Glomerular visceral epithelial cell (primary cell): ENCODE measurements at regions not wholly inside any gene's neighbourhood (a gene's known extent, or its start where the extent isn't known, plus 50 kb on each side); places are given as distances from the start of the nearest gene placed in this dataset.

Experiments
- DNase-seq: peaks from one replicate; pipeline ENCODE4 v3.0.0-alpha.2; 2016; ENCODE audit errors: extremely low spot score

- peak; percentile 92 for DNase-seq
These were observed 96.2 kb upstream of the ARAP3 start for GRCh38 chr5:141778206-141778605.

DNA sequence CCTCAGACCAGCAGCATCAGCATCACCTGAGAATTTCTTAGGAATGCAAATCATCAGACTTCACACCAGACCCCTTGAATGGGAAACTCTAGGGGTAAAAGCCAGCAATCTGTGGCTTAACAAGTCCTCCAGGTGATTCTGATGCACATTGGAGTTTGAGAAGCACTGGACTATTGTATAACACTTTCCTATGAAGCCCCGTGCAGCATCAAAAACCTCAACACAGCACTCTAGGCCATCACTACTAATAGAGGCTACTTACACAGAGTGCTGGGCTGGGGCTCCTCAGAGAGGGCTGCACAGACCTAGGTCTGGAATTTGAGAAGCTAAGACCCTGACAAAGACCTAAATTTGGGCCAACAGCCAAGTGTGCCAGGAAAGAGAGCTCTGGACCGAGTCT, 95.7 kb upstream of the ARAP3 start:
- DNase-seq = no peak

DNA sequence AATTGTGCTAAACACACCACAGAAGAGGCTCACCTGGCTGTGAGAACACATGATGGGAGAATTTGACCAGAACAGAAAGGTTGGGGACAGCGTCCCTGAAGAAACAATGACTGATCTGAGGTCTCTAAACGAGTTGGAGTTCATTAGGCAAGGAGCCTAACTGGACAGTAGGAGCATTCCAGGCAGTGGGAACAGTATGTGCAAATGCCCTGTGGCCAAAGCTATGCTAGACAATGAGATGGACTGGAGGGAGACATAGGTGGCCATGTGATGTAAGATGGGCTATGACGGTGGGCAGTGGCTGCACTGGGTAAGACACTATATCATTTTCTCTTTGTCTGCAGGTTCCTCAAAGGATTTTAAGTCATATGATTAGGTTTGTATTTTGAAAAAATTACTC, 95.1 kb upstream of the ARAP3 start:
- no peak for DNase-seq

GRCh38 chr5:141773779-141774562, 91.9 kb upstream of the ARAP3 start:
- DNase-seq = no peak

- no peak for DNase-seq
These were observed 90.3 kb upstream of the ARAP3 start for GRCh38 chr5:141772281-141772680.

- DNase-seq = no peak
These were observed 89.5 kb upstream of the ARAP3 start for GRCh38 chr5:141771562-141771961.

DNA sequence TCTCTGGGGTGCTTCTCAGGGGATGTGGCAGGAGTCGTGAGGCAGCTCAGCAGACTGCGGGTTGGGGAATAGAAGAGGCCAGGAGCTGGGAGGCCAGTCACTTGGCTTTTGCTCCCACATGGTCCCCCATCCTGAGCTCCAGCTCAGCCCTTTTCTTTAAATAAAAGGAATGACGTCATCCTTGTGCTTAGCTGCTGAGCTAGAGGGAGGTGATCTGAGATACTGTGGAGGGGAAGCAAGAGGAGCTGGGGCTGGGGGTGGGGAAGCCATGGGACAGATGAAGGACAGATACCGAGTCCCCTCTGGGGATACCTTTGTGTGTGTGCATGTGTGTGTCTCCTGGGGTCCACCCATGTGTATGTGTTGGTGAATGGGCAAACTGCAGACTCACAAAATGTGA, 89.0 kb upstream of the ARAP3 start:
- DNase-seq = no peak

GRCh38 chr5:141769671-141770070, 87.6 kb upstream of the ARAP3 start:
- no peak for DNase-seq

- DNase-seq = no peak
These were observed 85.6 kb upstream of the ARAP3 start for GRCh38 chr5:141767671-141768070.

DNA sequence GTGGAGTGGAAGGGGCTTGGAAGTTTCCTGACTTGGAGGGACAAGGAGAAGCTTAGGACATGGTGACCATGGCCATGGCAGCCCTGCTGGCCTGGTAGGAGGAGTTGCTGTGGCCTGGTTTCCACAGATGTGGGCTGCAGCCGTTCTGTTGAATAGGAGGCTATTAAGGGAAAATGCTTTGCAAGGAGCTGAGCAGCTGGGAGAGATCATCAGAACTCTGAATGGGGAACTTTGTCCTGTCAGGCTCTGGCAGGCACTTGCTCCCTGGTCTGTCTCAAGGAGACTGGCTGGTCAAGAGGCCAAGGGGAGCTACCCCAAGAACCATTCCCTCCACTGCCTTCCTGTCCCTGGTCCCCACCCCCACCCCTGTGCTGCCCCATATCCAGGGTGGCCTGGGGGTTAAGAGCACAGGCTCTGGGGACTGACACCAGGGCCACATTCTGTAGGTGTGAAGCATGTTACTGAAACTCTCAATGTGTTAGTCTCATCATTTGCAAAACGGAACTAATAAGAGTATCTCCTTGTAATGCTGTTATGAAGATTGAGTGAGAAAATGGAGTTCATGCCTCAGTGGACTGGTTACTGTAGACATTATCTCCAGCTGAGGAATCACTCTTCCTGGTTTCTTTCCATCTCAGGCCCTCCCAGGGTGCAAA, 84.0 kb upstream of the ARAP3 start:
- DNase-seq = no peak

- no peak for DNase-seq
These were observed 81.5 kb upstream of the ARAP3 start for GRCh38 chr5:141763541-141763940.

DNA sequence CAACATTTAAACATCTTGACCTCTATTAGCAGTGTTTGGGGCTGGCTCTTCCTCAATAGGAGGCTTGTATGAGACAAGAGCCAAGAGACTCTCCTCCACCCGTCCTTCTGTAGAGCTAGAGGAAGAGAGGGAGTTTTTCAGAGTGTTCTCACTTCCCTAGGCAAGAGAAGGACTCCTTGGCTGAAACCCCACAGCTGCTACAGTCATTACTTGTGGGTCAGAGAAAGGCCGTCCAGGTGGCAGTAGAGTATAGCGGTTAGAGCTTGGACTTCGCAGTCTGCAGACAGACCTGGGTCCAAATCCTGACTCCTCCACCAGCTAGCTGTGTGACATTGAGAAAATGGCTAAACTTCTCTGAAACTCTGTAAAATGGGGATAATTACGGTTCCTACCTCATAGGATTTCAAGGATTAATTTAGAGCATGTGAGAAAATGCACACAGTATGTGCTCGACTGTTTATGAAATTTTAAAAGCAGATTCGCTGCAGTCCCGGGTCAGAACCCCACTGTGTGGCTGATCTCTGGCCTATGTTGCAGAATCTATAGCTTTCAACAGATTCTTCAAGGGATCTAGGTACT, 80.8 kb upstream of the ARAP3 start:
- DNase-seq = no peak

DNA sequence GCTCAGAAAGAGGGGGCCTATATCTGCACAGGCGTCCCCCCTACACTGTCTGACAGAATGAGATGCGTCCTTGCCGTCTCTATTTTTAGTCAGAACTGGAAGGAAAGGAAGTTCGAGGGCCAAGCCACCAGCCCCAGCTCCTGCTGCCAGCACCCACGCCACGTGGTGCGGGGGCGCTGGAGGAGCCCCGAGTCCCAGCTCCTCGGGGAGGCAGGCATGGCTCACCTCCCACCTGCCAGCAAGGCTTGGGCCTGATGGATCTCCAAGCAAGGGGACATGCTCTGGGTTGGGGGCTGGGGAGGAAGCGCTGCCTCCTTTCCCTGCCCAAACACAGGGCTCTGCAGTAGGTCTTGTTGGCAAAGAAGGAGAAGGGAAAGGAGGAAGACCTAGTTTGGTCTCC, 80.3 kb upstream of the ARAP3 start:
- DNase-seq = no peak

DNA sequence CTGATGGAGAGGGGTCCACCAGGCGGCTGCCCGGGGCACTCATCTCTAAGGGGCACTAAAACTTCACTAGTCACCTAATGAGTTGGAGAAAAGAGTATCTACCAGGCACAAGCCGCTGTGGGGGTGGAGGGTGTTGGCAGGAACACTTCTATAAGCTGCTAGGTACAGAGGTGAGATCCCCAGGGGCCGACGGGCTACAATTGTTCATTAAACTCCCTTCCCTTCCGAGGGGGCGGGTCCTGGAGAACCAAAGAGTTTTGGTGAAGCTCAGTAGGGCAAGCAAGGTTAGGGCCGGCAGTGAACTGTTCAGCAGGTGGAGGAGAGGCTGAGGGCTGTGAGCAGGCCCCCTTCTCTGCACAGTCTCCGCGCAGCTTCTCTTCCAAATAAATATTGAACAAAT, 78.7 kb upstream of the ARAP3 start:
- DNase-seq = no peak

- no peak for DNase-seq
These were observed 78.2 kb upstream of the ARAP3 start for GRCh38 chr5:141760193-141760592.

GRCh38 chr5:141758310-141758998, 76.4 kb upstream of the ARAP3 start:
- DNase-seq = no peak

GRCh38 chr5:141757402-141757801, 75.4 kb upstream of the ARAP3 start:
- DNase-seq = peak; percentile 35

DNA sequence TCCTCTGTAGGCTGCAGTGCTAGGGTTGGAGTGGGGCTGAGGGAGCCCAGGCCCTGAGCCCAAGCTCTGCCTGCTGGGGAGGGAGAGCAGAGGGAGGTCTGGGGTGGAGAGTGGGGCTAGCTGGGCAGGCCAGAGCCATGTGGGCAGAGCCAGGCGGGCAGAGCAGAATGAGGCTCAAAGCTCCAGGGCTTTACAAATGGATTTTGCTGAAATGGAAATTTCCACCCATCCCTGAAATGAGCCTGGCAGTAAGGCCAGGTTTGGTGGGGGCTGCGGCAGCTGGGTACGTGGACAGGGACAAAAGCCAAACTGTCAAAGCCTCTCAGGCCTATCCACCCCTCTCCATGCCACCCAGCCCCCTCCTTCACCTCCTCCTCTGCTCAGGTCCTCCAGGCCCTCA, 74.2 kb upstream of the ARAP3 start:
- no peak for DNase-seq

DNA sequence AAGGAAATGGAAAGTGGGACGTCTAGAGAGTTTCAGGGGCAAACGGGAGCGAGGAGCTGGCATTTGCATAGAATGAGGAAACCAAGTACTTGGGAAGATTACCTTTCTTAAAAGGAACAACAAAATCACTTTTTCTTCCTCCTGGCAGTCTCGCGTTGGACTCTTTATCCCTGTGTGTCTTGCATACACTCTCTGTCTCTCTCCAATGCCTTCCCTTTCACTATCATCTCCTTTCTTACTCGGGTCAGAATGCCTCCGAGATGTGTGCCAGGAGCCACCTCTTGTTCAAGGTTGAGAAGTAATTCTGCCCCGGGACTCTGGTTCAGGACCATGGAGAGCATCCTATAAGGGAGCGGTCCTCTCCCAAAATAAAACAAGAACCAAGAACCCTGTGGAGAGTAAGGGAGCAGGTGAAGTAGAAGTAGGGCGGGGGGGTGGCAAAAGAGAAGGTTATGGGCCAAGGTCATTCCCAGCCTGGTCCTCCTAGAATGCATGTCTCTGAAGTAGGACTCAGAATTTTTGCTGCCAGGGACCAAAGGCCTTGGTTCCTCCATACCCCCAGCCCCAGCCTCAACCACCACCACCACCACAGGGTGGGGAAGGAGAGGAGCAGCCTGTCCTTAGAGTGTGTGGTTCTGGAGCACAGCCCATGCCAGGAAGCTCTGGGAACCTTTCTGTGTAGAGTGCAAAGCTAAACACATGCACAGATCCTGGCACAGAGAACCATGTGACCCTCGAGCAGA, 72.1 kb upstream of the ARAP3 start:
- peak; percentile 22 for DNase-seq

GRCh38 chr5:141753143-141753970, 71.3 kb upstream of the ARAP3 start:
- DNase-seq = no peak
